Fibroblast of skin of right biceps (primary cell): ENCODE measurements at regions not wholly inside any gene's neighbourhood (a gene's known extent, or its start where the extent isn't known, plus 50 kb on each side); places are given as distances from the start of the nearest gene placed in this dataset.
"Not testable (repeated sequence)": the region's sequence is repeated elsewhere in the genome, so short reads cannot be mapped to it uniquely, and the experiment has no call there.

Experiments used
- DNase-seq: peaks from one replicate; pipeline ENCODE4 v3.0.0-alpha.2; 2013

DNA sequence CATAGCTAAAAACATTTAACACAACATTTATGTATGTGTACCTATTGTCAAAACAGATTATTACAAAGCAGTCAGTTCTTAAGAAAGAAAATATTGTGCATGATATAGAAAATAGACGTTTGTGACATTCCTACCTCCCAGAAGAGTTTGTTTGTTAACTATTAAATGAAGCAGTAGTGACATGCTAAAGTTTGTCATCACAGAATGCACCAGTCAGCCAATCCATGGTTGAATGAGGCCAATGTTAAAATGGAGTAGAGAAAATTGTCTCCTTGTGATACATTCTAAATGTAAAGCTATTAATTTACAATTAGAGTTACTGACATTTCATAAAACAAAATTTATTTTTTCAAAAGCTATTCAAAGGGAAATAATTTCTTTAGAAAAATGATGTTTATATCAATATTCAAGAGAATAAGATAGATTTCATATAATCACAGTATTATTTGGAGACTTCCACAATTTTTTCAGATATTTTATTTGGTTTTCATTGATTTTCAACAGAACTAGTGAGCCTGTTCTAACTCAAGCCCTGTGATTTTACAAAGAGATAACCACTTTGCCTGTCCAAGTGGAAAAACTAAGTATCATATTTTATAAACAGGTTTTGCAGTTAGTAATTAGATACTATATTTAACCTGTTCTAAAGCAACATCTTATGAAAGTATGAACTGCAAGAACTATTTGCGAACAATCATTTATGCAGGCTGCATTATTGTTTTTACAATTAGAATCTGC lies 176.8 kb downstream of the ISL1 start:
- no peak for DNase-seq

- DNase-seq: no peak
Measured at GRCh38 chr5:51566953-51567352, 183.7 kb downstream of the ISL1 start.

- no peak for DNase-seq
Measured at GRCh38 chr5:51567636-51568035, 184.4 kb downstream of the ISL1 start.

GRCh38 chr5:51573835-51574234 lies 190.6 kb downstream of the ISL1 start:
- no peak for DNase-seq

- DNase-seq: no peak
Measured at GRCh38 chr5:51582871-51583394, 199.7 kb downstream of the ISL1 start.

GRCh38 chr5:51598026-51598425 lies 214.8 kb downstream of the ISL1 start:
- DNase-seq: no peak

DNA sequence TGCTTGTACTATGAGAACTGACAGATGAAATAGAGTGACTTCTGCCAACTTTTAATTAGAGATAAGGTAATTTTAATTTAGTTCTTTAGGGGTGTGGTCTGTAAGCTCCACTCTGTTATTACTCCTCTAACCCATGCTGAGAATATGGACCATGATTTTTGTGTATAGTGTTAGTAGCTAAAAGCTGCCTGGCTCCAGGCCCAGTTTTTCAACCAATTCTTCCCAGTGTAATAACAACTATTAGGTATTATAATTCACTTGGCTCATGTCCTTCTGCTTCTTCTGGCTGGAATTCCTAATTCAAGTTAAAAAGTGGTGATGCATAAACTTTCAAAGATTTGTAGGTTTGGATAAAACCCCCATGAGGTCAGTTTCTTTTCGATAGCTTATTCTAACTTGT lies 216.3 kb downstream of the ISL1 start:
- no peak for DNase-seq

DNA sequence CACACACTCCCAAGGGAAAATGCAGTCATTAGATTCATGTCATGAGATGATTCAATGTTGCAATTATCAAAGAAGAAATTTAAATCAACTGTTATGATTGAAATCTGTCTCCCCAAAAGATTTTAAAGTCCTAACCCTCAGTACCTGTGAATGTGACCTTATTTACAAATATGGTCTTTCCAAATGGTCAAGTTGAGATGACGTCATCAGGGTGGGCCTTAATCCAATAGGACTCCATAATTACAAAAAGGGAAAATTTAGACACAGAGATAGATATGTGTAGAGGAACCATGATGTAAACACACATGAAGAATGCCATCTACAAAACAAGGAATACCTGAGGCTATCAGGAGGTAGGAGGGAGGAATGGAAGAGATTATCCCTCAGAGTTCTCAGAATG lies 221.1 kb downstream of the ISL1 start:
- no peak for DNase-seq

- no peak for DNase-seq
Measured at GRCh38 chr5:51606921-51607320, 223.7 kb downstream of the ISL1 start.

DNA sequence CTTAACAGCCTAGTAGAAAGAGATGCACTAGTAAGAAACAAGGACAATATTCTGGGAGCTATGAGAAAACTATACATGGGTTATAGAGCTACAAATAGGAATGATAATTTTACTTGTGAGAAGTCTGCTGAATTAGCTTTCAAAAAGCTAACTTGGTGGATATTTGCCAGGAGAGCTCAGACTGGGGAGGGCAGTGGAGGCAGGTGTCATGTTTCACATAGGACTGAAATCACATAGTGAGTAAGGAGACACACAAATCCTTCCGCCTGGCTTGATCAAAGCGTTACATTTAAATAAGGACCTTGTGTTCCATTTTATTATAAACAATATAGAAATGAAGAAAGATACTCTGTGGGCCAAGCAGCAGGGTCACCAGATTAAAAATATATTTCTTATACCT lies 235.0 kb downstream of the ISL1 start:
- DNase-seq: no peak

GRCh38 chr5:51621156-51621555 lies 237.9 kb downstream of the ISL1 start:
- no peak for DNase-seq

GRCh38 chr5:51622161-51622790 lies 239.0 kb downstream of the ISL1 start:
- no peak for DNase-seq

GRCh38 chr5:51625224-51625968 lies 242.1 kb downstream of the ISL1 start:
- no peak for DNase-seq

GRCh38 chr5:51632027-51632426 lies 248.8 kb downstream of the ISL1 start:
- no peak for DNase-seq

- DNase-seq: no peak
Measured at GRCh38 chr5:51632793-51633192, 249.5 kb downstream of the ISL1 start.

DNA sequence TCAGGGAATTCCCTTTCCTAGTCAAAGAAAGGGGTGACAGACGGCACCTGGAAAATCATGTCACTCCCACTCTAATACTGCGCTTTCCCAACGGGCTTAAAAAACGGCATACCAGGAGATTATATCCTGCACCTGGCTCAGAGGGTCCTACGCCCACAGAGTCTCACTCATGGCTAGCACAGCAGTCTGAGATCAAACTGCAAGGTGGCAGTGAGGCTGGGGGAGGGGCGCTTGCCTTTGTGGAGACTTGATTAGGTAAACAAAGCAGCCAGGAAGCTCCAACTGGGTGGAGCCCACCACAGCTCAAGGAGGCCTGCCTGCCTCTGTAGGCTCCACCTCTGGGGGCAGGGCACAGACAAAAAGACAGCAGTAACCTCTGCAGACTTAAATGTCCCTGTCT lies 253.7 kb downstream of the ISL1 start:
- not testable (repeated sequence) for DNase-seq

DNA sequence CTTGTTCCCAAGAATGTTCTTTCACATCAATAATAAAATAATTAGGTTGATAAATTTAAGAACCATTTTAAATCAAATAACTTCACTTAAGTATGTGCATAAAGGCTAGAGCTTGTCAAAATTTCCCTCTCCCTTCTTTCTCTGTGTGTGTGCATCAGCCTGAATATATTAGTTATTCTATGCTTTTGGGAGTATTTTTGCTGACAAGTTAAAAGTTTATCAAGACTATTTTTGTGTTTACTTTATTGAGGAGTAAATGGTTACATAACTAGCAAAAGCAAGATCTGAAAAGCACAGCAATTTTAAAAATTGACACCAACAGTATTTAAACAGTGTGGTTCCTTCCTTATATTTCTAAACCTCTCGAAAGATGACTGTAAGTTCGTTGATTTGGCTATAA lies 261.7 kb downstream of the ISL1 start:
- DNase-seq: no peak

DNA sequence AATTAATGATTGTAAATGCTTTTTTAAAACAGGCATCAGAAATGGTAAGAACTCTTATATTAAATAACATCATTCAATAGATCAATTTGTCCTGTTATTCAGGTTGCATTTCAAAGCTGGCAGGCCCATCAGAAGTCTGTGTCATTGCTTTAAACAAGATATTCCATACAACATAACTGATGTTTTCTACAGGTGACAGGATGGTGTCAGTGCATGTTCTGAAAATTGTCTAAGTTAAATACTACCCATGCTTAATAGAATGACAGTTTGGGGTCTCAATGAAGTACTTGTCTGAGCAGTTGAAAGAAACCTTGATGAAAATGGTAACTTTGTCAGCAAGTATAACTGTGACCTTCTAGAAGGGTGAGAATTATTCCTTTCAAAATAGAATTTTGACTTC lies 263.2 kb downstream of the ISL1 start:
- DNase-seq: no peak

- DNase-seq: no peak
Measured at GRCh38 chr5:51650824-51651223, 267.6 kb downstream of the ISL1 start.

DNA sequence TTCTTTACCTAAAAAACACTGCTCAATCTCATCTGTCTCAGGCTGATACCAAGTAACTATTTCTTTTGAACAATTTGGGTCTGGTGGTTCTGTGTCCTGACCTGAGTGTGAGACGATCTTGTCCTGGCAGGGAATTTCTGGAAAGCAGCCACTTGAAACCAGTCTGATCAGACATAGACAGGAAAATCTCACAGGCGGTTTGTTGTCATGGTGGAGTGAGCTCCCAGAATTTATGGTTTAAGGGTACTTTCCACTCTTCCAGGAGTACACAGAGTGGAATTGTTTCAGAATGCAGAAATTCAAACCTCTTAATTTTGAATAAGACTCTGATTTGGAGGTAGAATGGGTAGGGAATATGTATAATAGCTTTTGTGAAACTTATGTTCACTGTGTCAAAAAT lies 268.2 kb downstream of the ISL1 start:
- no peak for DNase-seq

GRCh38 chr5:51651889-51652288 lies 268.6 kb downstream of the ISL1 start:
- DNase-seq: peak; percentile 11

DNA sequence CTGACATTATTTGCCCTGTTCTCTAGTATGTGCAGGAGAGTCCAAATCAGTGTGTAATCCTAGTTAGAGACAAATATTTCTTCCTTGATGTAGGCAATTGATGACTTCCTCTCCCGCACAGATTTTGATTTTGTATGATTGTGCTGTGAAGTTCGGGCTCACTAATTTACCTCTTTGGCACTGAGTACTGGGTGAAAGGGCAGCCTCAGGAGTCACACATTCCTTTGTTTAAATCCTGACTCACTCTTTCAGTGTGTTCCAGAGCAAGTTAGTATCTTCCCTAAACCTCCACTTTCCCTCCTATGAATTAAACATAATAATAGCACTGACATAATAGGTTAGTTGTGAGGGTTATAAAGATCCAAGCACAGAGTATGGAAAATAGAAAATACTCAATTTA lies 269.7 kb downstream of the ISL1 start:
- no peak for DNase-seq

- no peak for DNase-seq
Measured at GRCh38 chr5:51657340-51658240, 274.3 kb downstream of the ISL1 start.
